ENCODE measurements at regions not wholly inside any gene's neighbourhood (a gene's known extent, or its start where the extent isn't known, plus 50 kb on each side); places are given as distances from the start of the nearest gene placed in this dataset.
A peak's percentile ranks its signal among the peaks of the same experiment; 100 is the strongest.

DNA sequence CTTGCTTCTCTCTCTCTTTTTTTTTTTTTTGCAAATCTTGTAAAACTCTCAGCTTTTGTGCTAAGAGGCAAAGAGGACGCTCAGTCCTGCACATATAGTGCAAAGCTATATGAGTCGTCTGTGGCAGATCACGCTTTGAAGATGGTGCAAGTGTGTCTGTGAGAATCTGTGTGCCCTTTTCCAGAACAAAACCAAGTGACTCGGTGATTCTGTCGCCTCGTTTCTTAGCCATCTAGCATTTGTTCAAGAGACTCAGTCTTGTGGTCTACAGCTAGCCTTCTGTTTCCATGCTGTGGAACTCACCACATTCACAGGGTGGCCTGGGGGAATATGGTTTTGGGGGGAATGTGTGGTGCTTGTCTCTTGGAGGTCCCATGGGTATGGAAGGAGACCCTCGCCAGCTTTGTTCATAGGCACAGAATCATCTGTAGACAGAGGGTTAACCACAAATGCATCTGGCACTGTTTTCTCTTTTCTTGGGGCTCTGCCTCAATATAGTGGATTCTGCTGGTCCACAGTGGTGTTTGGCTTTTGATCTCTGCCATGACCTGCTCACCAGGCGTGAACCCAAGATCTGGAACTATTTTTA is 82.1 kb downstream of the C9orf152 start:
- H3K36me3 ChIP-seq (ENCODE audit: low read depth) = no peaks in the 10 kb centered on the region
- intact Hi-C loops (cut with DNase I, micrococcal nuclease) = no loop called here
- no peak for ATAC-seq
- TF ChIP-seq, protein P1, sequence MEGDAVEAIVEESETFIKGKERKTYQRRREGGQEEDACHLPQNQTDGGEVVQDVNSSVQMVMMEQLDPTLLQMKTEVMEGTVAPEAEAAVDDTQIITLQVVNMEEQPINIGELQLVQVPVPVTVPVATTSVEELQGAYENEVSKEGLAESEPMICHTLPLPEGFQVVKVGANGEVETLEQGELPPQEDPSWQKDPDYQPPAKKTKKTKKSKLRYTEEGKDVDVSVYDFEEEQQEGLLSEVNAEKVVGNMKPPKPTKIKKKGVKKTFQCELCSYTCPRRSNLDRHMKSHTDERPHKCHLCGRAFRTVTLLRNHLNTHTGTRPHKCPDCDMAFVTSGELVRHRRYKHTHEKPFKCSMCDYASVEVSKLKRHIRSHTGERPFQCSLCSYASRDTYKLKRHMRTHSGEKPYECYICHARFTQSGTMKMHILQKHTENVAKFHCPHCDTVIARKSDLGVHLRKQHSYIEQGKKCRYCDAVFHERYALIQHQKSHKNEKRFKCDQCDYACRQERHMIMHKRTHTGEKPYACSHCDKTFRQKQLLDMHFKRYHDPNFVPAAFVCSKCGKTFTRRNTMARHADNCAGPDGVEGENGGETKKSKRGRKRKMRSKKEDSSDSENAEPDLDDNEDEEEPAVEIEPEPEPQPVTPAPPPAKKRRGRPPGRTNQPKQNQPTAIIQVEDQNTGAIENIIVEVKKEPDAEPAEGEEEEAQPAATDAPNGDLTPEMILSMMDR (IDR thresholded peaks at IDR 0.05) = no peak
- no peak for DNase-seq
- H3K4me3 ChIP-seq = no peak overlapping the region
- H3K9me3 ChIP-seq = no peaks in the 10 kb centered on the region
- peaks cover 7% of the 10 kb centered on the region for H3K4me1 ChIP-seq (ENCODE audit: low read depth)

DNA sequence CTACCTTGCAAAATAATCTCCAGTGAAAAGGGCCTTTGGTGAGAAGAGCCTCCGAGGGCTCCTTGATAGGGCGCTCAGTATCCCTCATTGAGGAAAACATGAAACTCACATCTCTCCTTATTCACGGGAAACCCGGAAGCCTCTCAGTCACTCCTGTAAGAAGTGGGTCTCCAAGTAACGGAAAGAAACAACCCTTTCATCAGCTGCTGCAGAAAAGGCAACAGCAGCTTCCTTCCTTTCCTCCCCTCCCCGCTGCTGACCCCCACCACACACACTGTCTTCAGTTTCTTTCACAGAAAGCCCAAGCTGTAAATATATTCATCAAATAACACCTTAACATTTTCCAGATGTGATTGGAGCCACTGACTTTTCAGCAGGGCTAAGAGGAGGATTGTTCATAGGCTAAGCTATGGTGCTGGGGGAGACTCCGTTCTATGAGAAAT is 81.4 kb downstream of the C9orf152 start:
- TF ChIP-seq, protein P1 (IDR thresholded peaks at IDR 0.05) = no peak
- H3K4me3 ChIP-seq = no peak overlapping the region
- H3K36me3 ChIP-seq (ENCODE audit: low read depth) = no peaks in the 10 kb centered on the region
- H3K4me1 ChIP-seq (ENCODE audit: low read depth) = peaks cover 7% of the 10 kb centered on the region
- DNase-seq = no peak
- intact Hi-C loops (cut with DNase I, micrococcal nuclease) = no loop called here
- H3K9me3 ChIP-seq = no peaks in the 10 kb centered on the region
- ATAC-seq = no peak

DNA sequence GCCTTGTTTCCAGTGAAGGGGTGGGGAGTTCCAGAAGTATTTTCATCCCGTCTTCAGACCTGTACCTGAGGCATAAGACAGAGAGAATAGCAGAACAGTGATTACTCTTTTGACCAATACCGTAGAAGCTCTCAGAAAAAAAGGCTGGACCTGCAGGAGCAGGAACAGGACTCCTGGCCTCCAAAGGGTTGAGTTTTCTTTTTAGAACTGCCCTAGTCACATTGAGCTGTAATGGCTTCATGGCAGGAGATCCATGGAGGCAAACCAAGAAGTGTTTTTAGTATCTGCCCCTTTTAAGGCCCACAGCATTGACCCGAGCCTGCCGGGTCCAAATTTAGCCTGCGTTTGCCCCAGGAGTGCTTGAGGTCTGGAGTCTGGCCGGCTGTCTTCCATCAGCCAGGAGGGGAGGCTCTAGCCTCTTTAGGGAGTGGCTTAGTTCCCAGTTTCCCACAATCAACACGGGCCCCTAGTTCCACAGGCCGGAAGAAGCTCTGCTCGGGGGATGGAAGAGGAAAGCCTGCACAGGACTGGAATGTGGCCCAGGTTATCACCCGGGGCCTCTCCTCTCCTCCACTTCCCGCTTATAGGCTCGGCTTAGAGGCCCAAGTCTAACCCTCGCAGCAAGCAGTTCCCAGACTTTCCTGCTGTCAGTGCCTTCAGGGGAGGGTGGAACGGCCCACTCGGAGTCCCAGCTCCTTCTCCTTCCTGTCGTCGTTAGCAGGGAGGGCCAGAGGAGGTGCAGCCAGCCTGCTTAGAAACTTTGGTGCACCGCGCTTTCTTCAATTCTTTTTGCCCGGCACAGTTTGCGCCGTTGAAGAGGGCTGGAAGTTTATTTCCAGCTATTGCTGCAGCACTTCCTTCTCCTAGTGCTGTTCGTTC is 80.7 kb downstream of the C9orf152 start:
- ATAC-seq = peak; percentile 19
- Histone ChIP-seq H3K4me1 (ENCODE audit: low read depth) (peaks cover 7% of the 10 kb centered on the region), H3K36me3 (ENCODE audit: low read depth) (no peaks in the 10 kb centered on the region), H3K4me3 (no peak overlapping the region), H3K9me3 (no peaks in the 10 kb centered on the region)
- peak; percentile 48 to 60 (median 53) for DNase-seq
- intact Hi-C loops (cut with DNase I, micrococcal nuclease) = no loop called here
- TF ChIP-seq, protein P1 (IDR thresholded peaks at IDR 0.05) = no peak

DNA sequence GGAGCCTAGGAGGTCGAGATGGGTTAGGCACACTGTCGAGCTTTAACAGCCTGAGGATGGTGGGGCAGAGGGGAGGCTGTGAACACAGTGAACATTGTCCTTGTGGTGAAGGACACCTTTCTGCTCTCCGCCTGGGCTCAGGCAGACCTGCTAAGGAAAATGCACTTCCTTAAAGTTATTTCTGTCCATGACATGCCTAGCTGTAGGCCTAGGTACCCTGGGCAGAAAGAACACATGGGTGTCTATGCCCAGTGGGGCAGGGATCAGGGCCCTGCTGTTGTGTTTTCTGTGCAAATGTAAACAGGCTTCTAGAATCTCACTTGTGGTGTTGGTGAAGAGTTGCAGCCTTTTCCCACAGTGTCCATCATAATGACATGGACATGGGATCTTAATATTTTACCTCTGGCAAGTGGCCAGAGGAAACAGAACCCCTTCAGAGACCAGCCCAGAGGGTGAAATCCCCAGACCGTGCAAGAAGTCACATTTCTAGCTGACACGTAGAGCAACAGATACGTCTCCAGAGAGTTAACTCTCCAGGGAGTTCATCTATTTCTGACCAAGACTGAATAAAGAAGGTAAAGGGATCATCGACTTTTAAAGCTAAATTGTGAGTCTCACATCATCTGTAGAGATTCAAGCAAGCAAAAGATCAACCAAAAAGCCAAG is 79.2 kb downstream of the C9orf152 start:
- H3K9me3 ChIP-seq = no peaks in the 10 kb centered on the region

DNA sequence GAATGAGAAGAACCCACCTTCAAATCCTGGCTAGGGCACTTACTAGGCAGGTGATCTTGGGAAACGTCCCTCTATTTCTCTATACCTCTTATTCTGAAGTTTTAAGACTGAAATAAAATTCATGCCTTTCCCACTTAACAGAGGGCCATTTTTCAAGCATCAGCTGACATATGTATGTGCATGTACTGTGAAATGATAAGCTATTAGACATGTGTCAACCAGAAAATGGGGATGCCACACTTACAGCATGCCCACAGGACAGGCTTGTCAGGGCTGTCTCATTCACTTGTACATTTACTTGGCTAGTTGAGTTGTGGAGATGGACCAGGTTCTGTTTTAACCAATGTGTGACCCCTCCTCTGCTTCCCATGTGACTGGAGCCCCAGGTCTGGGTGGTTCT is 78.5 kb downstream of the C9orf152 start:
- Histone ChIP-seq H3K36me3 (ENCODE audit: low read depth) (no peaks in the 10 kb centered on the region), H3K4me3 (no peak overlapping the region), H3K9me3 (no peaks in the 10 kb centered on the region), H3K4me1 (ENCODE audit: low read depth) (peaks cover 7% of the 10 kb centered on the region)
- ATAC-seq (no peak), DNase-seq (no peak)
- intact Hi-C loops (cut with DNase I, micrococcal nuclease) = no loop called here
- TF ChIP-seq, protein P1 (IDR thresholded peaks at IDR 0.05) = no peak

More for the DNA sequence above, 79.2 kb downstream of the C9orf152 start:
- intact Hi-C loops (cut with DNase I, micrococcal nuclease) = no loop called here
- DNase-seq (no peak), ATAC-seq (no peak)
- H3K36me3 ChIP-seq (ENCODE audit: low read depth) = no peaks in the 10 kb centered on the region
- peaks cover 7% of the 10 kb centered on the region for H3K4me1 ChIP-seq (ENCODE audit: low read depth)
- no peak overlapping the region for H3K4me3 ChIP-seq
- TF ChIP-seq, protein P1 (IDR thresholded peaks at IDR 0.05) = no peak

Measured in mucosa of descending colon (tissue), 3 donors.